H9 (cell line): ENCODE measurements at regions not wholly inside any gene's neighbourhood (a gene's known extent, or its start where the extent isn't known, plus 50 kb on each side); places are given as distances from the start of the nearest gene placed in this dataset.

Source experiments
- DNase-seq: peaks from one replicate; pipeline ENCODE4 v3.0.0-alpha.2; 2017
- H2AFZ ChIP-seq: one replicate; pipeline ENCODE4 v1.6.1; 2013; ENCODE audit warnings: mild to moderate bottlenecking, low read length, control low read depth, moderate library complexity
- H2AK5ac ChIP-seq: 2 replicates; pipeline ENCODE4 v1.6.1; 2013; ENCODE audit warnings: low read length, control low read depth, mixed read lengths; ENCODE audit not compliant: insufficient read length
- H2BK120ac ChIP-seq: one replicate; pipeline ENCODE4 v1.6.1; 2013; ENCODE audit warnings: low read depth, mild to moderate bottlenecking, low read length, control low read depth, inconsistent platforms; ENCODE audit not compliant: poor library complexity, severe bottlenecking
- H2BK12ac ChIP-seq: 2 replicates; pipeline ENCODE4 v1.6.1; 2013; ENCODE audit warnings: low read length, control low read depth, mixed read lengths, low read depth; ENCODE audit not compliant: insufficient read length
- H2BK15ac ChIP-seq: 2 replicates; pipeline ENCODE4 v1.6.1; 2013; ENCODE audit warnings: low read depth, low read length, control low read depth
- H2BK20ac ChIP-seq: one replicate; pipeline ENCODE4 v1.6.1; 2013; ENCODE audit warnings: low read depth, mild to moderate bottlenecking, low read length, control low read depth, inconsistent platforms; ENCODE audit not compliant: poor library complexity, severe bottlenecking
- H2BK5ac ChIP-seq: 2 replicates; pipeline ENCODE4 v1.6.1; 2013; ENCODE audit warnings: low read length, control low read depth, mixed read lengths; ENCODE audit not compliant: insufficient read length
- H3K14ac ChIP-seq: 2 replicates; pipeline ENCODE4 v1.6.1; 2013; ENCODE audit warnings: low read length, control low read depth; ENCODE audit not compliant: insufficient read depth
- H3K18ac ChIP-seq: 2 replicates; pipeline ENCODE4 v1.6.1; 2013; ENCODE audit warnings: low read depth, mild to moderate bottlenecking, mixed read lengths, low read length, control low read depth; ENCODE audit not compliant: insufficient read length
- H3K23ac ChIP-seq: 2 replicates; pipeline ENCODE4 v1.6.1; 2013; ENCODE audit warnings: low read length, control low read depth, mixed read lengths, low read depth; ENCODE audit not compliant: insufficient read length
- H3K23me2 ChIP-seq: 2 replicates; pipeline ENCODE4 v1.6.1; 2013; ENCODE audit warnings: low read depth, mild to moderate bottlenecking, mixed read lengths, low read length, control low read depth; ENCODE audit not compliant: insufficient read length, poor library complexity, severe bottlenecking
- H3K27ac ChIP-seq: 2 replicates; pipeline ENCODE4 v1.5.1; 2013; ENCODE audit warnings: low read length, control low read depth, mixed read lengths, low read depth; ENCODE audit not compliant: insufficient read length
- H3K27me3 ChIP-seq: 2 replicates; pipeline ENCODE4 v1.6.1; 2013; ENCODE audit warnings: low read length, control low read depth, inconsistent platforms; ENCODE audit not compliant: insufficient read depth
- H3K4ac ChIP-seq: 2 replicates; pipeline ENCODE4 v1.6.1; 2013; ENCODE audit warnings: low read depth, mild to moderate bottlenecking, control low read depth, inconsistent platforms, low read length, moderate library complexity
- H3K4me1 ChIP-seq: 2 replicates; pipeline ENCODE4 v1.6.1; 2013; ENCODE audit warnings: low read length, control low read depth, inconsistent platforms; ENCODE audit not compliant: insufficient read depth
- H3K4me2 ChIP-seq: 2 replicates; pipeline ENCODE4 v1.6.1; 2013; ENCODE audit warnings: low read length, control low read depth, mixed read lengths; ENCODE audit not compliant: insufficient read length, insufficient read depth
- H3K56ac ChIP-seq: 2 replicates; pipeline ENCODE4 v1.6.1; 2013; ENCODE audit warnings: low read depth, mild to moderate bottlenecking, mixed read lengths, low read length, control low read depth; ENCODE audit not compliant: insufficient read length
- H3K79me1 ChIP-seq: 2 replicates; pipeline ENCODE4 v1.6.1; 2013; ENCODE audit warnings: low read depth, mild to moderate bottlenecking, moderate library complexity, low read length, control low read depth, inconsistent platforms; ENCODE audit not compliant: insufficient read depth, poor library complexity, severe bottlenecking
- H3K79me2 ChIP-seq: 2 replicates; pipeline ENCODE4 v1.6.1; 2013; ENCODE audit warnings: low read length, control low read depth, inconsistent platforms; ENCODE audit not compliant: insufficient read depth
- H3K9ac ChIP-seq: 2 replicates; pipeline ENCODE4 v1.6.1; 2013; ENCODE audit warnings: low read length, control low read depth, mixed read lengths; ENCODE audit not compliant: insufficient read length; ENCODE audit errors: extremely low read depth
- H3K9me3 ChIP-seq: one replicate; pipeline ENCODE4 v1.6.1; 2013; ENCODE audit warnings: low read depth, low read length, inconsistent platforms; ENCODE audit not compliant: control insufficient read depth
- H3T11ph ChIP-seq: one replicate; pipeline ENCODE4 v1.6.1; 2013; ENCODE audit warnings: mild to moderate bottlenecking, low read length, control low read depth, inconsistent platforms
- H4K20me1 ChIP-seq: one replicate; pipeline ENCODE4 v1.6.1; 2013; ENCODE audit not compliant: control insufficient read depth, insufficient read length, insufficient read depth
- H4K5ac ChIP-seq: 2 replicates; pipeline ENCODE4 v1.6.1; 2013; ENCODE audit warnings: low read depth, mild to moderate bottlenecking, mixed read lengths, low read length, control low read depth; ENCODE audit not compliant: insufficient read length
- H4K8ac ChIP-seq: replicated peaks from 2 replicates; pipeline ENCODE4 v1.6.1; 2013; ENCODE audit warnings: low read length, control low read depth, mixed read lengths, low read depth; ENCODE audit not compliant: insufficient read length
- H4K91ac ChIP-seq: 2 replicates; pipeline ENCODE4 v1.6.1; 2013; ENCODE audit warnings: low read depth, mild to moderate bottlenecking, moderate library complexity, mixed read lengths, low read length, control low read depth; ENCODE audit not compliant: insufficient read length
- H3K27ac Mint-ChIP-seq, 3 experiments: 2 replicates in 2 of 3; 3 replicates in 1 of 3; pipeline ENCODE4 v1.8.0; 2020 to 2021; ENCODE audit warnings: mixed read lengths in 3 of 3, mild to moderate bottlenecking in 1 of 3, moderate library complexity in 1 of 3
- H3K27me3 Mint-ChIP-seq: 2 replicates; pipeline ENCODE4 v1.8.0; 2021; ENCODE audit warnings: low read depth, mild to moderate bottlenecking, moderate library complexity, mixed read lengths
- H3K36me3 Mint-ChIP-seq, 3 experiments: 2 replicates in 2 of 3; 3 replicates in 1 of 3; pipeline ENCODE4 v1.8.0; 2020 to 2021; ENCODE audit warnings: low read depth in 3 of 3, mixed read lengths in 3 of 3; ENCODE audit not compliant: insufficient read depth in 1 of 3
- H3K4me1 Mint-ChIP-seq, 2 experiments: 2 replicates each; pipeline ENCODE4 v1.8.0; 2020; ENCODE audit warnings: mixed read lengths in 2 of 2
- H3K4me3 Mint-ChIP-seq, 2 experiments: 2 replicates in 1 of 2; 3 replicates in 1 of 2; pipeline ENCODE4 v1.8.0; 2020 to 2021; ENCODE audit warnings: mild to moderate bottlenecking in 2 of 2, mixed read lengths in 2 of 2, moderate library complexity in 1 of 2
- H3K9me3 Mint-ChIP-seq, 2 experiments: 2 replicates in 1 of 2; 3 replicates in 1 of 2; pipeline ENCODE4 v1.8.0; 2020; ENCODE audit warnings: mild to moderate bottlenecking in 2 of 2, mixed read lengths in 2 of 2, moderate library complexity in 1 of 2
- WGBS: extraction: QIAGEN DNeasy Blood & Tissue Kit; methylation state at CpG from one replicate; pipeline ENCODE4 v1.1.7; 2013; ENCODE audit warnings: missing lambda C conversion rate, low lambda C conversion rate, mixed read lengths; ENCODE audit not compliant: insufficient read length; ENCODE audit errors: extremely low coverage; 5-methylcytosine and 5-hydroxymethylcytosine counted together
- TF ChIP-seq, protein P1 (sequence below): fragments of 200-600 bp; sonication (generic); conservative IDR thresholded peaks from 3 replicates; pipeline ENCODE4 v1.8.0; 2021; ENCODE audit warnings: antibody characterized with exemption, mild to moderate bottlenecking

DNA sequence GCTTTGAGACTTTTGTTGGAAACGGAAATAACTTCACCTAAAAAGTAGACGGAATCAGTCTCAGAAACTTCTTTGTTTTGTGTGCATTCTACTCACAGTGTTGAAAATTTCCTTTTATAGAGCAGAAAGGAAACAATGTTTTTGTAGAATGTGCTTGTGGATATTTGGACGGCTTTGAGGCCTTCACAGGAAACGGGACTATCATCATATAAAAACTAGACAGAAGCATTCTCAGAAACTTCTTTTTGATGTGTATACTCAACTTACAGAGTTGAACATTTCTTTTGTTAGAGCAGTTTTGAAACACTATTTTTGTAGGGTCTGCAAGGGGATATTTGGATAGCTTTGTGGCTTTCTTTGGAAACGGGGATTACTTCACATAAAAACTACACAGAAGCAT lies 627.5 kb upstream of the ZNF337 start:
- H3K4me1 Mint-ChIP-seq, result no peaks in the 10 kb centered on the region
- Histone ChIP-seq H2AK5ac (no peak overlapping the region), H3K4me1 (no peaks in the 10 kb centered on the region), H4K5ac (no peak overlapping the region), H4K8ac (no peak overlapping the region), H3K9ac (no peak overlapping the region), H3K79me1 (no peaks in the 10 kb centered on the region), H2BK120ac (no peak overlapping the region), H3K79me2 (no peaks in the 10 kb centered on the region), H2BK15ac (no peak overlapping the region), H3K18ac (no peak overlapping the region), H3K4ac (no peak overlapping the region), H3K9me3 (no peaks in the 10 kb centered on the region), H2AFZ (no peak overlapping the region), H4K91ac (no peak overlapping the region), H3K4me2 (no peak overlapping the region), H4K20me1 (no peaks in the 10 kb centered on the region), H3K23me2 (no peaks in the 10 kb centered on the region), H3K56ac (no peak overlapping the region), H3K23ac (no peak overlapping the region), H2BK5ac (no peak overlapping the region), H3K14ac (no peak overlapping the region), H2BK12ac (no peak overlapping the region), H3T11ph (no peak overlapping the region), H2BK20ac (no peak overlapping the region), H3K27ac (no peak overlapping the region), H3K27me3 (no peaks in the 10 kb centered on the region)
- TF ChIP-seq, protein P1, sequence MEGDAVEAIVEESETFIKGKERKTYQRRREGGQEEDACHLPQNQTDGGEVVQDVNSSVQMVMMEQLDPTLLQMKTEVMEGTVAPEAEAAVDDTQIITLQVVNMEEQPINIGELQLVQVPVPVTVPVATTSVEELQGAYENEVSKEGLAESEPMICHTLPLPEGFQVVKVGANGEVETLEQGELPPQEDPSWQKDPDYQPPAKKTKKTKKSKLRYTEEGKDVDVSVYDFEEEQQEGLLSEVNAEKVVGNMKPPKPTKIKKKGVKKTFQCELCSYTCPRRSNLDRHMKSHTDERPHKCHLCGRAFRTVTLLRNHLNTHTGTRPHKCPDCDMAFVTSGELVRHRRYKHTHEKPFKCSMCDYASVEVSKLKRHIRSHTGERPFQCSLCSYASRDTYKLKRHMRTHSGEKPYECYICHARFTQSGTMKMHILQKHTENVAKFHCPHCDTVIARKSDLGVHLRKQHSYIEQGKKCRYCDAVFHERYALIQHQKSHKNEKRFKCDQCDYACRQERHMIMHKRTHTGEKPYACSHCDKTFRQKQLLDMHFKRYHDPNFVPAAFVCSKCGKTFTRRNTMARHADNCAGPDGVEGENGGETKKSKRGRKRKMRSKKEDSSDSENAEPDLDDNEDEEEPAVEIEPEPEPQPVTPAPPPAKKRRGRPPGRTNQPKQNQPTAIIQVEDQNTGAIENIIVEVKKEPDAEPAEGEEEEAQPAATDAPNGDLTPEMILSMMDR, result no peak
- WGBS, result no CpG with 5 or more reads among the region's 5 CpGs
- H3K27me3 Mint-ChIP-seq, result no peaks in the 10 kb centered on the region; the same call in 1 of the 2 replicates
- no peak overlapping the region for H3K4me3 Mint-ChIP-seq
- peaks cover 0 to 7% (median 0%) of the 10 kb centered on the region in 3 experiments; a peak in 2 of 7 replicates for H3K36me3 Mint-ChIP-seq
- H3K27ac Mint-ChIP-seq, result no peak overlapping the region
- H3K9me3 Mint-ChIP-seq, result peaks cover 38 to 65% of the 10 kb centered on the region in 2 experiments
- DNase-seq, result no peak
